Thyroid gland (tissue), 4 donors: ENCODE measurements at regions not wholly inside any gene's neighbourhood (a gene's known extent, or its start where the extent isn't known, plus 50 kb on each side); places are given as distances from the start of the nearest gene placed in this dataset.

ENCODE experiments used
- POLR2A ChIP-seq, 2 donors: fragments of 450-650 bp; IDR thresholded peaks; one replicate each; pipeline ENCODE4 v1.6.1; 2017; ENCODE audit warnings: antibody characterized with exemption in 2 of 2, mild to moderate bottlenecking in 2 of 2, moderate library complexity in 1 of 2
- TF ChIP-seq, protein P1 (sequence below), 6 experiments: fragments of 200-600 bp in 3 of 6; fragments of 450-650 bp in 3 of 6; sonication (generic) in 3 of 6; IDR thresholded peaks; one replicate each; pipeline ENCODE4 v1.5.1; 2016 to 2019; ENCODE audit warnings: antibody characterized with exemption in 6 of 6, mild to moderate bottlenecking in 2 of 6, inconsistent platforms in 1 of 6, moderate library complexity in 1 of 6

GRCh38 chr10:128419466-128420019, 293.3 kb upstream of the MKI67 start:
- no peak for TF ChIP-seq POLR2A (IDR thresholded peaks at IDR 0.05)
- TF ChIP-seq, protein P1, sequence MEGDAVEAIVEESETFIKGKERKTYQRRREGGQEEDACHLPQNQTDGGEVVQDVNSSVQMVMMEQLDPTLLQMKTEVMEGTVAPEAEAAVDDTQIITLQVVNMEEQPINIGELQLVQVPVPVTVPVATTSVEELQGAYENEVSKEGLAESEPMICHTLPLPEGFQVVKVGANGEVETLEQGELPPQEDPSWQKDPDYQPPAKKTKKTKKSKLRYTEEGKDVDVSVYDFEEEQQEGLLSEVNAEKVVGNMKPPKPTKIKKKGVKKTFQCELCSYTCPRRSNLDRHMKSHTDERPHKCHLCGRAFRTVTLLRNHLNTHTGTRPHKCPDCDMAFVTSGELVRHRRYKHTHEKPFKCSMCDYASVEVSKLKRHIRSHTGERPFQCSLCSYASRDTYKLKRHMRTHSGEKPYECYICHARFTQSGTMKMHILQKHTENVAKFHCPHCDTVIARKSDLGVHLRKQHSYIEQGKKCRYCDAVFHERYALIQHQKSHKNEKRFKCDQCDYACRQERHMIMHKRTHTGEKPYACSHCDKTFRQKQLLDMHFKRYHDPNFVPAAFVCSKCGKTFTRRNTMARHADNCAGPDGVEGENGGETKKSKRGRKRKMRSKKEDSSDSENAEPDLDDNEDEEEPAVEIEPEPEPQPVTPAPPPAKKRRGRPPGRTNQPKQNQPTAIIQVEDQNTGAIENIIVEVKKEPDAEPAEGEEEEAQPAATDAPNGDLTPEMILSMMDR (IDR thresholded peaks at IDR 0.05) = no peak
